Small intestine (tissue), 7 donors: ENCODE measurements at regions not wholly inside any gene's neighbourhood (a gene's known extent, or its start where the extent isn't known, plus 50 kb on each side); places are given as distances from the start of the nearest gene placed in this dataset.

Source experiments
- DNase-seq, 2 donors: peaks; one replicate each; pipeline versions ENCODE4 v3.0.0 to v3.0.0-alpha.2; 2013
- FAIRE-seq: peaks from 2 replicates; lab custom pipeline; 2012; peaks lifted over from hg19 to GRCh38; lab: Jason Lieb, UNC
- H3K27ac ChIP-seq, 3 donors: one replicate each; pipeline ENCODE4 v1.5.1; 2013; ENCODE audit warnings: low read length in 2 of 3, mild to moderate bottlenecking in 2 of 3, control low read depth in 1 of 3, inconsistent platforms in 1 of 3, low read depth in 1 of 3, moderate library complexity in 1 of 3
- H3K27me3 ChIP-seq, 3 donors: one replicate each; pipeline ENCODE4 v1.6.1; 2013; ENCODE audit warnings: low read length in 3 of 3, inconsistent platforms in 1 of 3; ENCODE audit not compliant: control insufficient read depth in 3 of 3, insufficient read depth in 3 of 3
- H3K36me3 ChIP-seq, 3 donors: one replicate each; pipeline ENCODE4 v1.6.1; 2013; ENCODE audit warnings: low read length in 3 of 3, inconsistent platforms in 1 of 3, low read depth in 1 of 3, mild to moderate bottlenecking in 1 of 3, moderate library complexity in 1 of 3; ENCODE audit not compliant: control insufficient read depth in 3 of 3, insufficient read depth in 2 of 3
- H3K4me1 ChIP-seq, 3 donors: one replicate each; pipeline ENCODE4 v1.6.1; 2013; ENCODE audit warnings: low read length in 2 of 3, inconsistent platforms in 1 of 3, low read depth in 1 of 3, mild to moderate bottlenecking in 1 of 3, moderate library complexity in 1 of 3; ENCODE audit not compliant: control insufficient read depth in 3 of 3, insufficient read depth in 2 of 3
- H3K4me3 ChIP-seq, 3 donors: one replicate each; pipeline ENCODE4 v1.5.1; 2013; ENCODE audit warnings: low read length in 3 of 3, control low read depth in 1 of 3, inconsistent platforms in 1 of 3, low read depth in 1 of 3, mild to moderate bottlenecking in 1 of 3, moderate library complexity in 1 of 3
- H3K9me3 ChIP-seq, 2 donors: one replicate each; pipeline ENCODE4 v1.6.1; 2013; ENCODE audit warnings: low read depth in 1 of 2, low read length in 1 of 2; ENCODE audit not compliant: control insufficient read depth in 2 of 2, insufficient read depth in 1 of 2
- WGBS, 3 donors: extraction: QIAGEN DNeasy Blood & Tissue Kit; methylation state at CpG; one replicate each; pipeline ENCODE4 v1.1.7; 2013; 5-methylcytosine and 5-hydroxymethylcytosine counted together
- donor health status: healthy with polysubstance abuse.
- donor health status: control.
- donor health status: control.
- donor health status: Bipolar disorder and iron deficiency.
- donor health status: healthy.

DNA sequence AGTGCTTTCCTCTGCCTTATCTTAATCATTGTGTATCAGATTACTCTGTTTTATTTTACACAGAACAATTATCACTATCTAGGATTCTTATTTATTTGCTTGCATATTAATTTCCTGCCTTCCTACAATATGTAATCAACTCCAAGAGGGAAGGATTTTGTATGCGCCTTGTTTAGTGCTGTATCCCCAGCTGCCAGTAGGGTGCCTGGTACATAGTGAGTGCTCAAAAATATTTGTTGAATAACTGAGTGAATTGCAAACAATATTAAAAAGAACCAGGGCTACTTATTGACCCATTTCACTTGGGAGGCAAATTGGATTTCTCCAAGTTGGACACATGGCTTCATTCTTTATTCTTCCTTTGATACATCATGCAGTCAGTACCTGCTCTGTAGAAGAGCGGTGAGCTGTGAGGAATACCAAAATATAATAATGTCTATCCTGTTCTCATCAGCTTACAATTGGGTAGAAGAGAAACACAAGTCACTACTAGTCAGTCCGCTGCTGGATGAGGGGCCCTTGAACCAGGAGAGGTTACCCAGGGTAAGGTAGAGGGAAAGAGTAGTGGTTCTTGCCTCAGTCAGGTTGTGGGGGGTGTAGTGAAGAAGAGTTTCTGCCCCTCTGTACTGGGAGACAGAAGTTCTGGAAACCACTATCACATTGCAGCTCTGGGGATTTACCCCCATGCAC lies 233.9 kb upstream of the ZBTB20 start:
- Histone ChIP-seq H3K4me1 (no peaks in the 10 kb centered on the region), H3K27ac (no peak overlapping the region), H3K27me3 (no peaks in the 10 kb centered on the region), H3K9me3 (no peaks in the 10 kb centered on the region), H3K4me3 (no peak overlapping the region), H3K36me3 (no peaks in the 10 kb centered on the region)
- DNase-seq: no peak
- WGBS, 3 donors: 86 to 95% (median 89%) methylated on average over 3 of the region's 3 CpGs
- FAIRE-seq: no peak

DNA sequence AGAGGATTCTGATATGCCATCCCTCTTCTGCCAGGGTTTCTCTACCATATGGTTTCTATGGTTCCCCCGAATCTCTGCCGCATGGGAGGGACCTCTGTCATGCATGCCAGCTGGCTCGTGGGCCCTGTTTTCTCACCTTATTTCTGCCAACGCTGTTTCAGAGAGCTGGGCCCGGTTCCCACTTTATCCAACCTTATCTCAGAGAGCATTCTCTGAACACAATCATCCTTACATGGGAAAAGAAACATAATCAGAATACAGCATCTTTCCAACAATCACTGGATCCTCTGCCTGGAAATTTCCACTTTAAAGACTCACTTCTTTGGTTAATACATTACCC lies 234.5 kb upstream of the ZBTB20 start:
- FAIRE-seq (no peak), DNase-seq (no peak)
- no peaks in the 10 kb centered on the region for H3K9me3 ChIP-seq
- H3K27ac ChIP-seq: no peak overlapping the region
- H3K4me1 ChIP-seq: no peaks in the 10 kb centered on the region
- WGBS, 3 donors: 66 to 77% (median 75%) methylated on average over 5 of the region's 5 CpGs
- no peaks in the 10 kb centered on the region for H3K27me3 ChIP-seq
- no peak overlapping the region for H3K4me3 ChIP-seq
- H3K36me3 ChIP-seq: no peaks in the 10 kb centered on the region

DNA sequence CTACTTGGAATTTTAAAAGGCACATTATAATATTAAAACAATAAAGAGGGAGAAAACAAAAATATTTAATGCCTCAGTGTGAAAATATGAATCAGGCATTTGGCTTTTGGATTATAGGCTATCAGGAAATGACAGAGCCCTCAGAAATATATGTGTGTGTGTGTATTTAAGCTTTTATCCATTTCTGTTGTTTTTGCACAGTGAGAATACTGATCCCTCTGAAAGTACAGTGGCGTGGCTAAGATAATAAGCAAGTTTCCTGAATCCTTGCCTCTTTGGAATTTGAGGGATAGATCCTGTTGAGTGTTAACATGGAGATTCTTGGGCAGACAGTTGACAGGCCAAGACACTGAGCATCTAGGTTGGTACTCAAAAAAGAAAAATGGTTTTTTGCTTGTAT lies 234.8 kb upstream of the ZBTB20 start:
- FAIRE-seq (no peak), DNase-seq (no peak)
- H3K9me3 ChIP-seq: no peaks in the 10 kb centered on the region
- H3K27ac ChIP-seq: no peak overlapping the region
- no peak overlapping the region for H3K4me3 ChIP-seq
- WGBS, 3 donors: 54 to 75% (median 60%) methylated on average over 1 of the region's 1 CpG
- no peaks in the 10 kb centered on the region for H3K4me1 ChIP-seq
- H3K27me3 ChIP-seq: no peaks in the 10 kb centered on the region
- no peaks in the 10 kb centered on the region for H3K36me3 ChIP-seq

DNA sequence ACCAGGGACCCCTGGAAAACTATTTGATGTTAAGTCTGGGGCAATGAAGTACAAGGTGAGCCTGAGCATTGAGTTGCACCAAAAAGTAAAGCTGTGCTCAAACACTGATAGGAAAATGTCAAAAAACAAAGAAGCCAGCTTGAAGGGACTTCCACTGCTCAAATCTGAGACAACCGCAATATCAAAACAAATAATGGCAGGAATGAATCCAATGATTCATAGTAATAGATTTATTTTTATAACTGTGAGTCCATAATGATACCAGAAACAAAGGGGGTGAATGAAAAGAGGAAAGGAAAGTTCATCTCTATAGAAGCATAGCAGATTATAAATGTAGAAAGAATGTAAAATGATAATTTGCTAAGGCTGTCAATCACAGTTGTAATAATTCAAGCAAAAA lies 237.3 kb upstream of the ZBTB20 start:
- no peak overlapping the region for H3K27ac ChIP-seq
- no peak overlapping the region for H3K4me3 ChIP-seq
- 87 to 95% (median 93%) methylated on average over 1 of the region's 1 CpG for WGBS, 3 donors
- H3K4me1 ChIP-seq: no peaks in the 10 kb centered on the region
- no peaks in the 10 kb centered on the region for H3K36me3 ChIP-seq
- no peaks in the 10 kb centered on the region for H3K27me3 ChIP-seq
- FAIRE-seq: no peak
- H3K9me3 ChIP-seq: no peaks in the 10 kb centered on the region
- no peak for DNase-seq

DNA sequence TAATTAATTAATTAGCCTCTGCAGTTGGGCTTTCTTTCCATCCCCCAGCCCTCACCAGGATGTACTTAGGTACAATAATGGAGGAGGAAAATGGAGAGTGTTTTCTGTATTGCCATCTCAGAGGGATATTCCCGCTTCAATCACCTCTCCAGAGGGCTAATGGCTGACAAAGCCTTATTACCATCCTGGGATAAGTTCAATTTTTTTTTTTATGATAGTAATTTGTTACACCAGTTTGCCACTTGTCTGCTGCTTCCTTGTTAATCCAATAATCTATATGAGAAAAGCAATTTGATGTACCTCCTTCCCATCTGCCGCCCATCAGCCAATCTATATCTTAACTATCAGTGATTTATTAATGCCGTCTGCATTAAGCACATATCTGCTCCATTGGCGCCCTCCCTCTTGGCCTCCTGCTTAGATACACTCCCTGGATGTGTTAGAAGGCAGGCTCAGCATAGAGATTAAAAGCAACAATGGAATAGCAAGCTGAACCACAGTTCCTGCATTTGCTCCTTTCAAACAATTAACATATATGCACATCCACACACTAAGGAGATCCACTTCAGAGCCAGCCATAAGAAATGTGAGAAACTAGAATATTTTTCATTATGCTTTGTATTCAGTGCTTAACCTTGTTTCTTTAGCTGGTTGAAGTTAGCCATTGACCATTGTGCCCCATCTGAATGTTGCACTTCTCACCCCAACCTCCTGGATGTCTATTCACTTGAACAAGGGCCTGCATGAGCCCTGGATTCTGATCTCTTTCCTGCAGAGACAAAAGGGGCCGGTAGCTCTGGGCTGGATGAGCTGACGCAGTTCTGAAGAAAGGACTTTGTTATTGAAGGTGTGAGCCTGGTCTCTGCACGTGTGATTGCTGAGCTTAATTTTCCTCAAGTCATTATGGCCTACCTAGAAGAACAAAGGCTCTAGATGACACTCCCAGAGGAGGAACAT lies 237.3 kb upstream of the GAP43 start:
- Histone ChIP-seq H3K36me3 (no peaks in the 10 kb centered on the region), H3K9me3 (no peaks in the 10 kb centered on the region), H3K4me3 (no peak overlapping the region), H3K4me1 (no peaks in the 10 kb centered on the region), H3K27me3 (no peaks in the 10 kb centered on the region), H3K27ac (no peak overlapping the region)
- DNase-seq: no peak
- WGBS, 3 donors: 64 to 81% (median 72%) methylated on average over 7 of the region's 7 CpGs
- FAIRE-seq: no peak

DNA sequence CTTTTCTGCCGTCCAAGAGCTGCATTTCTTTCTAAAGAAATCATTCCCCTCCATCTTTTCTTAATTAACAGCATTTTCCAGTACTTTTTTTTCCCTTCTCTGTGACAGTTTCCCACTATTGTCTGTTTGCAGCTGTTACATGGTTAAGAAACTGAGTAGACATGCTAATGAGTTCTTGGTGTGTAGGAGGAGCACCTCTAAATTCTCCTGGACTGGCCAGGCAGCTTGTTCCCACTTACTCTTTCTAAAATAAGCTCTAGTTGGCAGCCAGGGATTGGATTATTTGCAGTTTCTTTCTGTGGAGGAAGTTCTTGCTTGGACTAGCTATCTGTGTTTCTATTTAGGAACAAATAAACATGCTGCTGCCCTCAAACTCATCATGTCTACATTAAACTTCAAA lies 235.1 kb upstream of the GAP43 start:
- no peaks in the 10 kb centered on the region for H3K27me3 ChIP-seq
- H3K4me3 ChIP-seq: no peak overlapping the region
- H3K27ac ChIP-seq: no peak overlapping the region
- FAIRE-seq (no peak), DNase-seq (no peak)
- no peaks in the 10 kb centered on the region for H3K4me1 ChIP-seq
- H3K36me3 ChIP-seq: no peaks in the 10 kb centered on the region
- WGBS, 3 donors: 51 to 80% (median 68%) methylated on average over 1 of the region's 1 CpG
- H3K9me3 ChIP-seq: no peaks in the 10 kb centered on the region

DNA sequence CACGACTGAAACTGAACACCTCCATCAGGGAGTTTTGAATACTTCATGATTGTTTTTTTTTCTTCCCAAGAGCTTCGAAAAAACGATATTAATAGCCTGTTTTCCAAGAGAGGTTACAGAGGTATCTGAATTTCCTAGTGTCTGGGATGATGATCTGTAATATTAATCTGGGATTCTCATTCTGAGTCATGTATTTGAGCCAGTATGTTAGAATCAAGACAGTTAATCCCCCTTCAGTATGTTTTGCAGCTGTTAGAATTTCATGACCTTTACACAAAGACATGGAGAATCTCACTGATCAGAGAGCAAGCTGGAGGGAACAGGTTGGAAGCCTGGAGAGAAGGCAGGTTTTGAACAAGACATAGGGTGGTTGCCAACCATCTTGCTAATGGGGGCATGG lies 234.5 kb upstream of the GAP43 start:
- Histone ChIP-seq H3K27me3 (no peaks in the 10 kb centered on the region), H3K27ac (no peak overlapping the region), H3K4me3 (no peak overlapping the region), H3K4me1 (no peaks in the 10 kb centered on the region), H3K9me3 (no peaks in the 10 kb centered on the region), H3K36me3 (no peaks in the 10 kb centered on the region)
- DNase-seq: no peak
- WGBS, 3 donors: 58 to 74% (median 67%) methylated on average over 3 of the region's 3 CpGs
- no peak for FAIRE-seq

DNA sequence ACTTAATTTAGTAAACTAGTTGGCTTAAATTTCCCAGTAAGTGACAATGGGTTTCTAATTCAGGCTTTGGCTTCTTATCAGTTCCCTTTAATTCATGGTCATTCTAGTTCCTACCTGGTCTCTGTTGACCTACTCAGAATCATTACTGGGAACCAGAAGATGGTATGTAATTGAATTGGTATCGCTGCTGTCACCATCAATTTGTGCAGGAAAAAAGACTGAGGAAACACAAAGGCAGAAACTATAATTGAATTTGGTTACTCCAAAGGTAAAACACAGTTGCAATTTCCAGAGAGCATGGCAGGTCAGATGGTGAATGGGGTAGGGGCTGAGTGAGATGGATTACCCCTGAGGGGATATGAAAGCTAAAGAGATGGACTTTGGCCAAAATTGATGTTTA lies 226.5 kb upstream of the GAP43 start:
- Histone ChIP-seq H3K4me3 (no peak overlapping the region), H3K36me3 (no peaks in the 10 kb centered on the region), H3K9me3 (no peaks in the 10 kb centered on the region), H3K4me1 (no peaks in the 10 kb centered on the region), H3K27me3 (no peaks in the 10 kb centered on the region), H3K27ac (no peak overlapping the region)
- no peak for DNase-seq
- no peak for FAIRE-seq
- WGBS, 3 donors: 88 to 97% (median 96%) methylated on average over 1 of the region's 1 CpG
